ENCODE measurements at regions not wholly inside any gene's neighbourhood (a gene's known extent, or its start where the extent isn't known, plus 50 kb on each side); places are given as distances from the start of the nearest gene placed in this dataset.

DNA sequence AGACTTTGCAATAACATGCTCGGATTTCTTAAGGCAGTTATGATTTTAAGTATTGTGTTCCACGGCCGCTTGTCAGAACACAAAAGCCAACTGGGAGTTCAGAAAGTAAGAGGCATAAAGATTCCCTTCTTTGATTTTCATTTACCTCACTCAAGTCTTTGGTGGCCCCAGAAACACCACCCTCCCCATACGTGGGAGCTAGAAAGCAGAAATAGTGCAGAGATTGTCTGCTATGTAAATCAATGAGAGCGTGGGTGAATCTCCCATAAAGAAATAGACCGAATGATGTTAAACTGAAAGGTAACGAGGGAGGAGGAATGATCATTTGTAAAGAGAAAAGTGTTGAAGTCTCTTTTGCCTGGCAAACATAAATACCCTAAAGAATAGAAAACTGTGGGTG is 322.1 kb upstream of the ETAA1 start:
- Histone ChIP-seq H3K4me3 (ENCODE audit: control extremely low read depth in 1 of 5, extremely low read depth in 1 of 5, insufficient read depth in 1 of 5, low read depth in 2 of 5, low read length in 4 of 5) (no peak overlapping the region), H2AFZ (ENCODE audit: insufficient read depth, low read depth, low read length, poor library complexity, severe bottlenecking) (no peak overlapping the region), H3K27me3 (replicated peaks in 1 of 4; ENCODE audit: control extremely low read depth in 1 of 4, control insufficient read depth in 3 of 4, insufficient read depth in 4 of 4, low read length in 3 of 4) (no peaks in the 10 kb centered on the region), H3K4me1 (ENCODE audit: control insufficient read depth in 2 of 2, insufficient read depth in 2 of 2, low read length in 2 of 2) (no peaks in the 10 kb centered on the region), H3K27ac (ENCODE audit: low read length in 2 of 2) (no peak overlapping the region), H3K9ac (ENCODE audit: low read length) (no peak overlapping the region), H3K79me2 (ENCODE audit: control insufficient read depth, insufficient read depth, low read length) (no peaks in the 10 kb centered on the region), H4K20me1 (ENCODE audit: control insufficient read depth, insufficient read depth, low read length, poor library complexity, severe bottlenecking) (no peaks in the 10 kb centered on the region), H3K36me3 (replicated peaks in 1 of 2; ENCODE audit: control extremely low read depth in 1 of 2, control insufficient read depth in 1 of 2, extremely low read depth in 1 of 2, insufficient read depth in 2 of 2, low read length in 1 of 2) (no peaks in the 10 kb centered on the region), H3K9me3 (ENCODE audit: control extremely low read depth in 1 of 3, control insufficient read depth in 2 of 3, insufficient read depth in 1 of 3, low read length in 2 of 3) (no peaks in the 10 kb centered on the region), H3K4me2 (replicated peaks; ENCODE audit: low read depth, low read length, poor library complexity, severe bottlenecking) (no peak overlapping the region)
- ATAC-seq (ENCODE audit: low read depth): no peak
- CTCF ChIA-PET: no interaction called here
- DNase-seq: no peak
- no peak for TF ChIP-seq EZH2 (IDR thresholded peaks at IDR 0.05; ENCODE audit: borderline replicate concordance, insufficient read depth, low read depth, low read length, poor library complexity, severe bottlenecking)
- TF ChIP-seq, protein P1, sequence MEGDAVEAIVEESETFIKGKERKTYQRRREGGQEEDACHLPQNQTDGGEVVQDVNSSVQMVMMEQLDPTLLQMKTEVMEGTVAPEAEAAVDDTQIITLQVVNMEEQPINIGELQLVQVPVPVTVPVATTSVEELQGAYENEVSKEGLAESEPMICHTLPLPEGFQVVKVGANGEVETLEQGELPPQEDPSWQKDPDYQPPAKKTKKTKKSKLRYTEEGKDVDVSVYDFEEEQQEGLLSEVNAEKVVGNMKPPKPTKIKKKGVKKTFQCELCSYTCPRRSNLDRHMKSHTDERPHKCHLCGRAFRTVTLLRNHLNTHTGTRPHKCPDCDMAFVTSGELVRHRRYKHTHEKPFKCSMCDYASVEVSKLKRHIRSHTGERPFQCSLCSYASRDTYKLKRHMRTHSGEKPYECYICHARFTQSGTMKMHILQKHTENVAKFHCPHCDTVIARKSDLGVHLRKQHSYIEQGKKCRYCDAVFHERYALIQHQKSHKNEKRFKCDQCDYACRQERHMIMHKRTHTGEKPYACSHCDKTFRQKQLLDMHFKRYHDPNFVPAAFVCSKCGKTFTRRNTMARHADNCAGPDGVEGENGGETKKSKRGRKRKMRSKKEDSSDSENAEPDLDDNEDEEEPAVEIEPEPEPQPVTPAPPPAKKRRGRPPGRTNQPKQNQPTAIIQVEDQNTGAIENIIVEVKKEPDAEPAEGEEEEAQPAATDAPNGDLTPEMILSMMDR (IDR thresholded peaks at IDR 0.05): no peak
- Mint-ChIP-seq H3K27ac (no peak overlapping the region), H3K4me1 (no peaks in the 10 kb centered on the region), H3K27me3 (no peaks in the 10 kb centered on the region), H3K4me3 (no peak overlapping the region), H3K9me3 (ENCODE audit: insufficient read depth) (peaks cover 2% of the 10 kb centered on the region)
- WGBS (ENCODE audit: insufficient coverage): no CpG with 5 or more reads among the region's 7 CpGs
- intact Hi-C loops (cut with micrococcal nuclease): no loop called here
- POLR2A ChIA-PET: no interaction called here

DNA sequence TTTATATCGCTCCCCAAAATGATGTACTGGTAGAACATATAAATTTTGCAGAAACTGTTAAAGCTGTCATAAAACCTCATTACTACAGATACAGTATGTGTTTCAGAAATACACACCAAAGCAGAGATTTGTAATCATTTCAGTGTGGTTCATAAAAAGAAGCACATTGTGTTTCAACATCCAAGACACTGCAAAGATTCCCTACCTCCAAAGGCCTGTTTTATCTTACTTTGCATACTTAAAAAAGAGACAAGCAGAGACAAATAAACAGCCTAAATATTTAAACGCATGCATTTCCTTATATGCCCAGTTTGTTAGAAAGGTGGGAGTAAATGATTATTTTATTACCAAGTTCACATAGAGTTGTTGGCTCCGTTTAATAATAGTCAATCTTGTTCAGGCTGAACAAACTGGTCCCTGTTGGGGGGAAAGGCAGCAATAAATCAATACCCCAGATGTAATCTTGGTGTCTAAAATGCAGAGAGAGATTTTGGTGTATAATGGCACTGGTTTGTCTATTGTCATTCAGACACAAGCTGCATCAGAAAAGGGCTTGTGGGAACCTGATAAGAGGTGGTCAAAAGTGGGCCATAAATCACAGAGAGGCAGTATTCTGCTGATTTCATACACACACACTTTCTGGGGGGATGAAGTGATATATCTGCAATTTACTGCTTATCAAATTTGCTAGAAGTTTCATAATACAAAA is 321.4 kb upstream of the ETAA1 start:
- H3K4me1 Mint-ChIP-seq: no peaks in the 10 kb centered on the region
- Histone ChIP-seq H4K20me1 (ENCODE audit: control insufficient read depth, insufficient read depth, low read length, poor library complexity, severe bottlenecking) (no peaks in the 10 kb centered on the region), H3K4me2 (replicated peaks; ENCODE audit: low read depth, low read length, poor library complexity, severe bottlenecking) (no peak overlapping the region), H3K9ac (ENCODE audit: low read length) (no peak overlapping the region), H2AFZ (ENCODE audit: insufficient read depth, low read depth, low read length, poor library complexity, severe bottlenecking) (no peak overlapping the region), H3K9me3 (ENCODE audit: control extremely low read depth in 1 of 3, control insufficient read depth in 2 of 3, insufficient read depth in 1 of 3, low read length in 2 of 3) (no peaks in the 10 kb centered on the region), H3K79me2 (ENCODE audit: control insufficient read depth, insufficient read depth, low read length) (no peaks in the 10 kb centered on the region), H3K27ac (ENCODE audit: low read length in 2 of 2) (no peak overlapping the region), H3K27me3 (replicated peaks in 1 of 4; ENCODE audit: control extremely low read depth in 1 of 4, control insufficient read depth in 3 of 4, insufficient read depth in 4 of 4, low read length in 3 of 4) (no peaks in the 10 kb centered on the region), H3K4me1 (ENCODE audit: control insufficient read depth in 2 of 2, insufficient read depth in 2 of 2, low read length in 2 of 2) (no peaks in the 10 kb centered on the region), H3K4me3 (ENCODE audit: control extremely low read depth in 1 of 5, extremely low read depth in 1 of 5, insufficient read depth in 1 of 5, low read depth in 2 of 5, low read length in 4 of 5) (no peak overlapping the region), H3K36me3 (replicated peaks in 1 of 2; ENCODE audit: control extremely low read depth in 1 of 2, control insufficient read depth in 1 of 2, extremely low read depth in 1 of 2, insufficient read depth in 2 of 2, low read length in 1 of 2) (no peaks in the 10 kb centered on the region)
- DNase-seq (no peak), ATAC-seq (ENCODE audit: low read depth) (no peak)
- WGBS (ENCODE audit: insufficient coverage): no CpG with 5 or more reads among the region's 3 CpGs
- no peak for TF ChIP-seq EZH2 (IDR thresholded peaks at IDR 0.05; ENCODE audit: borderline replicate concordance, insufficient read depth, low read depth, low read length, poor library complexity, severe bottlenecking)
- TF ChIP-seq, protein P1 (IDR thresholded peaks at IDR 0.05): no peak
- no peak overlapping the region for H3K4me3 Mint-ChIP-seq
- POLR2A ChIA-PET: no interaction called here
- H3K27ac Mint-ChIP-seq: no peak overlapping the region
- peaks cover 2% of the 10 kb centered on the region for H3K9me3 Mint-ChIP-seq (ENCODE audit: insufficient read depth)
- intact Hi-C loops (cut with micrococcal nuclease): no loop called here
- CTCF ChIA-PET: no interaction called here
- no peaks in the 10 kb centered on the region for H3K27me3 Mint-ChIP-seq
